Neural progenitor cell (in vitro differentiated cells): ENCODE measurements at regions not wholly inside any gene's neighbourhood (a gene's known extent, or its start where the extent isn't known, plus 50 kb on each side); places are given as distances from the start of the nearest gene placed in this dataset.
A peak's percentile ranks its signal among the peaks of the same experiment; 100 is the strongest.

ENCODE experiments used
- DNase-seq: peaks from one replicate; pipeline ENCODE4 v3.0.0-alpha.2; 2016; ENCODE audit warnings: low spot score
- H2AFZ ChIP-seq: fragments of 200-600 bp; sonication (generic); replicated peaks from 2 replicates; pipeline ENCODE4 v1.6.1; 2016; ENCODE audit warnings: antibody characterized with exemption
- H3F3A ChIP-seq: fragments of 200-600 bp; sonication (generic); 2 replicates; pipeline ENCODE4 v1.6.1; 2016; ENCODE audit warnings: antibody characterized with exemption, low read depth
- H3K27ac ChIP-seq: fragments of 200-600 bp; sonication (generic); 2 replicates; pipeline ENCODE4 v1.5.1; 2016; ENCODE audit warnings: mild to moderate bottlenecking
- H3K27me3 ChIP-seq: fragments of 200-600 bp; sonication (generic); 2 replicates; pipeline ENCODE4 v1.6.1; 2016; ENCODE audit warnings: mild to moderate bottlenecking, moderate library complexity
- H3K36me3 ChIP-seq: fragments of 200-600 bp; sonication (generic); 2 replicates; pipeline ENCODE4 v1.5.1; 2016
- H3K4me1 ChIP-seq: fragments of 200-600 bp; sonication (generic); 2 replicates; pipeline ENCODE4 v1.6.1; 2016; ENCODE audit warnings: mixed run types
- H3K4me2 ChIP-seq: fragments of 200-600 bp; sonication (generic); 2 replicates; pipeline ENCODE4 v1.6.1; 2016
- H3K4me3 ChIP-seq: fragments of 200-600 bp; sonication (generic); 2 replicates; pipeline ENCODE4 v1.5.1; 2016
- H3K79me2 ChIP-seq: fragments of 200-600 bp; sonication (generic); 2 replicates; pipeline ENCODE4 v1.6.1; 2016; ENCODE audit warnings: low read depth
- H3K9ac ChIP-seq: fragments of 200-600 bp; sonication (generic); 2 replicates; pipeline ENCODE4 v1.6.1; 2016
- H3K9me3 ChIP-seq: fragments of 200-600 bp; sonication (generic); 2 replicates; pipeline ENCODE4 v1.5.1; 2016; ENCODE audit warnings: low read depth
- H4K20me1 ChIP-seq: fragments of 200-600 bp; sonication (generic); 2 replicates; pipeline ENCODE4 v1.6.1; 2016; ENCODE audit warnings: low read depth
- H3K27ac Mint-ChIP-seq: 3 replicates; pipeline ENCODE4 v1.8.0; 2021; ENCODE audit warnings: mixed read lengths
- H3K27me3 Mint-ChIP-seq: 2 replicates; pipeline ENCODE4 v1.8.0; 2022; ENCODE audit warnings: low read depth, mild to moderate bottlenecking, inconsistent platforms, moderate library complexity, mixed read lengths; ENCODE audit not compliant: insufficient read depth
- H3K36me3 Mint-ChIP-seq: 3 replicates; pipeline ENCODE4 v1.8.0; 2021; ENCODE audit warnings: mixed read lengths
- H3K4me1 Mint-ChIP-seq: 3 replicates; pipeline ENCODE4 v1.8.0; 2021; ENCODE audit warnings: mixed read lengths
- H3K4me3 Mint-ChIP-seq: 3 replicates; pipeline ENCODE4 v1.8.0; 2021; ENCODE audit warnings: mild to moderate bottlenecking, moderate library complexity, mixed read lengths
- H3K9me3 Mint-ChIP-seq: 3 replicates; pipeline ENCODE4 v1.8.0; 2020; ENCODE audit warnings: mixed read lengths
- EZH2 ChIP-seq: fragments of 200-600 bp; sonication (generic); IDR thresholded peaks from 2 replicates; pipeline ENCODE4 v1.6.1; 2017; ENCODE audit warnings: antibody characterized with exemption, mild to moderate bottlenecking, moderate library complexity
- EZH2phosphoT487 ChIP-seq: fragments of 200-600 bp; sonication (generic); IDR thresholded peaks from 2 replicates; pipeline ENCODE4 v1.6.1; 2017; ENCODE audit warnings: antibody characterized with exemption
- TF ChIP-seq, protein P1 (sequence below): fragments of 200-600 bp; sonication (generic); IDR thresholded peaks from 2 replicates; pipeline ENCODE4 v1.5.1; 2017; ENCODE audit warnings: antibody characterized with exemption, mild to moderate bottlenecking

DNA sequence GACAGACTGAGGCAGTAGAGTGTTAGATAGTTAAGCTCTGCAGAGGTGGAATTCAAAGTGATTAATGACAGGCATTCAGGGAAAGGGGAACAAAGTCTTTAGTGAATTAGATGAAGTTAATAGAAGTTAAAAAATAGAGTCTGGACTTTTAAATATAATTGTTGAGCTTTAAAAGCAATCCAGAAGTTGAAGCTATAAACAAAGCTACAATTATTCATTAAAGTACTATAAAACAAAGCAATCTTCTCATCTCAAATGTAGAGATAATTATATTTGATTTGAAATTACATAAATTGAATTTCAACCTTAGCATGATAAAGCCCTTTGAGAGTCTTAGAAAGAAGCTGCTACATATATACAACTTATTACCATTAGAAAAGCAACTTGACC lies 710.6 kb downstream of the MRPL39 start:
- Histone ChIP-seq H2AFZ (no peak overlapping the region), H3K36me3 (no peaks in the 10 kb centered on the region), H3K79me2 (no peaks in the 10 kb centered on the region), H4K20me1 (no peaks in the 10 kb centered on the region), H3F3A (no peaks in the 10 kb centered on the region), H3K4me2 (no peak overlapping the region), H3K27me3 (no peaks in the 10 kb centered on the region), H3K9ac (no peak overlapping the region), H3K4me3 (no peak overlapping the region), H3K4me1 (no peaks in the 10 kb centered on the region), H3K27ac (no peak overlapping the region), H3K9me3 (no peaks in the 10 kb centered on the region)
- Mint-ChIP-seq H3K27me3 (no peaks in the 10 kb centered on the region), H3K4me1 (no peaks in the 10 kb centered on the region), H3K27ac (no peak overlapping the region), H3K9me3 (peaks cover 2% of the 10 kb centered on the region), H3K36me3 (no peaks in the 10 kb centered on the region), H3K4me3 (no peak overlapping the region)
- no peak for DNase-seq
- TF ChIP-seq EZH2phosphoT487 (no peak), EZH2 (no peak)
- TF ChIP-seq, protein P1, sequence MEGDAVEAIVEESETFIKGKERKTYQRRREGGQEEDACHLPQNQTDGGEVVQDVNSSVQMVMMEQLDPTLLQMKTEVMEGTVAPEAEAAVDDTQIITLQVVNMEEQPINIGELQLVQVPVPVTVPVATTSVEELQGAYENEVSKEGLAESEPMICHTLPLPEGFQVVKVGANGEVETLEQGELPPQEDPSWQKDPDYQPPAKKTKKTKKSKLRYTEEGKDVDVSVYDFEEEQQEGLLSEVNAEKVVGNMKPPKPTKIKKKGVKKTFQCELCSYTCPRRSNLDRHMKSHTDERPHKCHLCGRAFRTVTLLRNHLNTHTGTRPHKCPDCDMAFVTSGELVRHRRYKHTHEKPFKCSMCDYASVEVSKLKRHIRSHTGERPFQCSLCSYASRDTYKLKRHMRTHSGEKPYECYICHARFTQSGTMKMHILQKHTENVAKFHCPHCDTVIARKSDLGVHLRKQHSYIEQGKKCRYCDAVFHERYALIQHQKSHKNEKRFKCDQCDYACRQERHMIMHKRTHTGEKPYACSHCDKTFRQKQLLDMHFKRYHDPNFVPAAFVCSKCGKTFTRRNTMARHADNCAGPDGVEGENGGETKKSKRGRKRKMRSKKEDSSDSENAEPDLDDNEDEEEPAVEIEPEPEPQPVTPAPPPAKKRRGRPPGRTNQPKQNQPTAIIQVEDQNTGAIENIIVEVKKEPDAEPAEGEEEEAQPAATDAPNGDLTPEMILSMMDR = no peak

DNA sequence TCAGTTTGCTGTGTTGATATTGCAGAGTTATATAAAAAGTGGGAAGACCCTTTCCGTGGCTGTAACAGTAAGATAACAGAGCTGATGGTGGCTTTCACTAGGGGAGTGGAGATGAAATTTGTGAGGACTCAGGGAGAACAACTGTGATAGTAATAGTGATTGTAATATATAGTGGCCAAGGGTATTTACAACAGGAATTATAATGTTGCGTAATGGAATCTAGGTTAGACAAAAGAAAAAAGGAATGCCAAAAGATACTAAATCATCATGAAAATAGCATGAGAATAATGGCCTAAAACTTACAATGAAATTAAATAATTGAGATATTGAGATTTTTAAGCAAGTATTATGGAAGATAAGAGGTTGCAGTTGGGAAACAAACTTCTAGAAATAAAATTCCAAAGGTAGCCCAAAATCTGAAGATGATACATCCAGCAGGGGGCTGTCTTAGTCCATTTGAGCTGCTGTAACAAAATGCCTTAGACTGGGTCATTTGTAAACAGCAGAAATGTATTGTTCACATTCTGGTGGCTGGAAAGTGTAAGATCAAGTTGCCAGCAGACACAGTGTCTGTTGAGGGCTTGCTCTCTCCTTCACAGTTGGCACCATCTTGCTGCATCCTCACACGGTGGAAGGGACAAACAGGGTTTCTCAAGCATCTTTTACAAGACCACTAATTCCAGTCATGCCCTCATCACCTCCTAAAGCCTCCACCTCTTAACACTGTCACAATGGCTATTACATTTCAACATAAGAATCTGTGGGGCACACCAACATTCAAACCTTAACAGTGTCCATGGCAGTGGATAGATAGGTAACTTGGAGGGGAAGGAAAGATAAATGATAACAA lies 711.2 kb downstream of the MRPL39 start:
- H3K36me3 Mint-ChIP-seq = no peaks in the 10 kb centered on the region
- no peak overlapping the region for H3K9ac ChIP-seq

DNA sequence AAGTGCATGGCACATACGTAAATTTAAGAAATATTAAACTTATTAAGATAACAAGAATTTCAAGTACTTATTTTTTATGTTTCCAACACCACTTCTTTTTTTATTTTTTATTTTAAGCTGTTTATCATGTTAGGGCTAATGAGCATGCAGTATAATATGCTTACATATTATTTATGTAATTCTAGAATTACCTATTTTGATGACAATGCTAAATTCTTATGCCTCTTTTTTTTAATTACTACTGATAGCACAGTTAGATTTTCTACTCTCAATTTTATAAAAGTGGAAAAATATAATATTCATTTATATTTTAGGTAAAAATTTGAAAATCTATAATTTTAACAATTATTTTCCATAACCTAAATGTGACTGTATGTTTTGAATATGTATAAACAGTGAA lies 713.0 kb downstream of the MRPL39 start:
- Histone ChIP-seq H2AFZ (no peak overlapping the region), H3K4me2 (no peak overlapping the region), H3F3A (no peaks in the 10 kb centered on the region), H3K27ac (no peak overlapping the region), H3K4me3 (no peak overlapping the region), H3K79me2 (no peaks in the 10 kb centered on the region), H3K9ac (no peak overlapping the region), H3K4me1 (no peaks in the 10 kb centered on the region), H3K36me3 (no peaks in the 10 kb centered on the region), H3K9me3 (peaks cover 2% of the 10 kb centered on the region), H4K20me1 (no peaks in the 10 kb centered on the region), H3K27me3 (no peaks in the 10 kb centered on the region)
- Mint-ChIP-seq H3K9me3 (peaks cover 2% of the 10 kb centered on the region), H3K4me1 (no peaks in the 10 kb centered on the region), H3K27me3 (no peaks in the 10 kb centered on the region), H3K27ac (no peak overlapping the region), H3K4me3 (no peak overlapping the region), H3K36me3 (no peaks in the 10 kb centered on the region)
- TF ChIP-seq EZH2phosphoT487 = no peak
- TF ChIP-seq EZH2 = no peak
- TF ChIP-seq, protein P1 = no peak
- DNase-seq = no peak

More for the DNA sequence above, 711.2 kb downstream of the MRPL39 start:
- Histone ChIP-seq H3K4me1 (no peaks in the 10 kb centered on the region), H3F3A (no peaks in the 10 kb centered on the region), H3K79me2 (no peaks in the 10 kb centered on the region), H3K4me3 (no peak overlapping the region), H4K20me1 (no peaks in the 10 kb centered on the region), H3K9me3 (no peaks in the 10 kb centered on the region), H3K27ac (no peak overlapping the region), H3K36me3 (no peaks in the 10 kb centered on the region), H3K4me2 (no peak overlapping the region), H2AFZ (no peak overlapping the region), H3K27me3 (no peaks in the 10 kb centered on the region)
- Mint-ChIP-seq H3K9me3 (peaks cover 2% of the 10 kb centered on the region), H3K4me1 (no peaks in the 10 kb centered on the region), H3K4me3 (no peak overlapping the region), H3K27me3 (no peaks in the 10 kb centered on the region), H3K27ac (no peak overlapping the region)
- peak; percentile 27 for DNase-seq
- no peak for TF ChIP-seq EZH2
- TF ChIP-seq, protein P1 = peak; percentile 57
